Stimulated activated CD4-positive, alpha-beta T cell treated with anti-CD3 and anti-CD28 coated beads, Interleukin-1b, Interleukin-23, amount 100 ng/mL, for 1 hour (primary cell): ENCODE measurements at regions not wholly inside any gene's neighbourhood (a gene's known extent, or its start where the extent isn't known, plus 50 kb on each side); places are given as distances from the start of the nearest gene placed in this dataset.

ENCODE experiments used
- DNase-seq, 2 donors: peaks; one replicate each; pipeline ENCODE4 v3.0.0-alpha.2; 2020; ENCODE audit warnings: low read depth in 2 of 2

DNA sequence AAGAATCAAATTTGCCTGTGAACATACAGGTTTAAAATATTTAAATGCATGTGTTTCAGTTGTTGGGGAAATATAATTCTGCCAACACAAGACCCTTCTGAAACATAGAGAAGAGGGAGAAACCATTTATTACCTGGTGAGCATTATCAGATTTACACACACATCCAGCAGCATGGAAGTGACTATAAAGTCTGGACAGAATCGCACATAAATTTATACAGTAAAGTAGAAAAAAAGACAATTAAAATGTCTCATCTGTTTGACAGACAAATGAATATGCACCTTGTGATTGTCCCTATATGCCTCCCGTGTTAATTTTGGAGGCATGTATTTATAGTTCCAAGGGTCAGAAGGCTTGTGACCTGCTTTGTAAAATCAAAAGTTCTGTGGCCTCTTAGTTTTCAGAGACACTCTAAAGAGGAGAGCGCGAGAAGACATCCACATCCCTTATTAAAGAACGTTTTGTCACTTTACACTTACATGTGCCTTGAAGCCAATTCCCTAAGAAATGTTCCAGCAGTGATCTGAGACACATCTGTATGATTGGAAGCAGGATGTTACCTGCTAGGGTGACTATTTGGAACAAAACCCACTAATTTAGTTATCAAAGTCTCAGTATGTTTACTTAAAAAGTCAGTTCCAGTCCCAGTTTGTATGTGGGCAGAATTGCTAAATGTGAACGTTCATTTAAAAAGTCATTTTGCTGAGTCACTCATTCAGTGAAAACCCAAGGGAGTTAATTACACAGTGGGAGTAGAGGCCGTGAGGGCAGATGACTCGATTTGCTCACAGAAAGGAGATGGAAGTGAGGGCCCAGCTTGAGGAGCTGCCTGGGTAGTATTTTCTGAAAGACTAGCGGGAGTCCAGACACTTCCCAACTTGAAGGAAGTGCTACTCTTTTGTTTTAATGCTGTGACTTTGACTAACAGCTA lies 527.6 kb upstream of the MEX3C start:
- no peak for DNase-seq

DNA sequence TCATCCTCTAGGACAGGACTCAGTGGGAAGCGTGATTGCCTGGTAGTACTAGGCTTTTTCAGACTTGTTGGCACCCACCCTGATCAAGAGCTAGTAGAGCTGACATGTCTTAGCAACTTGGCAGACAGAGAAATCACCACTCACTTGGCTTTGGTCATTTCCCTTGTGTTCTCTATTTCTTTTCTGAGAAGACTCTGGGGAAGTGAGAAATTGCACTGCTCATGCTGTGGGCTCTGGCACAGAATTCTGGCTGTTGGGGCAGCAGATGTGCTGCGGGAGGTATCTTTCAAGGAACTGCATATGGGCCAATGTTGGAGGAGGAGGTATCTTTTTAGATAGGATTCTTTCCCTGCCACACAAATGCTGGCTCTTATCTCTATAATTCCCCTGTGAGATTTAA lies 529.1 kb upstream of the MEX3C start:
- DNase-seq: no peak

DNA sequence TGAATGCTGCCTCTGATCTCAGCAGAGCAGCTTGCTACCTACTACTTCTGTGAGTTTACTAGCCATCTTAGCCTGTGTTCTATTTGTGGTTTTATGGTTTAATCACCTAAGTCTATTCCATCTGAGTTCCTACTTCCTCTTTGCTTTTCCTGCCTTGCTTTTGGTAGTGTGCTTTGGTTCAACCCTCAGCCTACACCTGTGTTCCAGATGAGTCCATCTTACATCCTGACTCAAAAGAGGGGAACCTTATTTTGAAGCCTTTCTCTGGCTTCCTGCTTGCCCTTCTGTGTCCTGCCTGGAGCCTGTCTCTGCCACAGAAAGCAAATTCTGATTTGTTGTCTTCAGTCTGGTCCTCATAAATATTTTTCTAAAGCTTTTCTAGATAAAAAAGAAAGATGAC lies 530.3 kb upstream of the MEX3C start:
- DNase-seq: no peak

DNA sequence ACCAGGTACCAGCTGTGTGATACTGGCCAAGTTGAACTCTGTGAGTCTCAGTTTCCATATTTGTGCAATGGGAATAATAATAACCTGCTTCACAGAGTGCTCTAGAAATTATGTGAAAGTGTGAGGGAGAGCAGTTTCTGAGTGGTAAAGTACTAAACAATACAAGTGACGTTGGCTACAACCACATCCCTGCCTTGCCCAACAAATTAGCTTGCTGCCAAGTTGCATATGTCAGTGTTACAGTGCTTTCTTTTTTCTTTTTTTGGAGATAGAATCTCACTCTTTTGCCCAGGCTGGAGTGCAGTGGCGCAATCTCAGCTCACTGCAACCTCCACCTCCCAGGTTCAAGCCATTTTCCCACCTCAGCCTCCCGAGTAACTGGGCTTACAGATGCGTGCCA lies 533.6 kb upstream of the MEX3C start:
- no peak for DNase-seq

DNA sequence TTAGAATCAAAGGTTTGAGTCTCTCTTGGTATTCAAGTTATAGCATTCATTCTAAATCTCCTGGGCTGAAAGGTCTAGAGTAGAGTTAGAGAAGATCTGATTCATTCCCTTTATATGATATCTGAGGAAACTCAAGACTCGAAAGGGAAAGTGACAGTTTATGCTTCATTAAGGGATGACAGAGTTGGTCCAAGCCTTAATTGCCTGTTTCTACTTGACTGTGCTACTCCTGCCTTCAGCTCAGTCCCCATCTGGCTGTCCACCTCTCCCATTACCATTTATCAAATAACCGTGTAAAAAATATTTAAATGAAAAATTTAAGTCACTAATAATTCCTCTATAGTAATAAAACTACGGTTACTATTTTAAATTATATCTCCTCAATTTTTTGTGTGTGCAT lies 537.1 kb upstream of the MEX3C start:
- DNase-seq: no peak

GRCh38 chr18:51739044-51739666 lies 541.7 kb upstream of the MEX3C start:
- DNase-seq: no peak

DNA sequence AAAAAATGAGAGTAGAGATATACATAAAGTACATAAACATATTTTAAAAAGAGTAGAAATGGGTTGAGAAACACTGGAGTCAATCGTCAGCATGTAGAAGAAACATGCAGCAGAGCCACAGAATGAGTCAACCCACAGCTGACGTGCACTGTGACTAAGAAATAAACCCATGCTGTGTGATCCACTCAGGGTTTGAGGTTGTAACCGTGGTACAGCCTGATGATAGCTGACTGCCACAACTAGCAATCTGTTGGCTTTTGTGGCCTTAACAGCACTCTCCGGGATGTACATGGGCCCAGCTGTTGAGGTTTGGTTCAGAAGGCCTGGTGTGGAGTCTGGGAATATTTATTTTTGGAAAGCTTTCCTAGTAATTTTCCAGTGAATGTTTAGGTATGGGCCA lies 554.4 kb upstream of the MEX3C start:
- no peak for DNase-seq

DNA sequence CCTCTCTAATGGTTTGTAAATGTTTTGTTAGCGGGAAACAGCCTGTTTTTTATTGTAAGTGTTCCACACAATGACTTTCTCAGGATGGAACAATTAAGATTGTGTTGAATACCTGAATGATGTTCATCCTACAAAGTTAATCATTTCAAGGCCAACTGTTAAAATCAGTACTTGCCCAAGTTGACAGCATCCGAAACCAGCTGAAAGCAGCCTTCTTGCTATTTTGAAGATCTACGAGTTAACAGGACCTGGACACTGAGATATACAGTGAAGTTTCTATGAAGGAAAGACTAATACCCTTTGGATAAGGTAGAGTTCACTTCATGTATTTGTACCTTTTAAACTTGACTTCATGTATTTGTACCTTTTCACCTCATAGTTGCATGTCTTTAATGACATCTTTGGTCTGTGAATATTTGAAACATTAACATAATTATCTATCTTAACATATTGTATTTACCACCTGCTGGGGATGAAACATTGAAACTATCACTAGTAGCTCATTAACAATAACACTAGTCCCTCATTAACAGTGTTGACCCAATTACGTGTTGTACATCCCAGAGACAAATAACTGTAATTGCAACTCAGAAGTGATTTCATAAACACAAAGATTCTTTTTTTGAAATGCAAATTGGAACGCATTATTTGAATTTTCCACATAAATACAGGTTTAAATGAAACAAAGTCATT lies 556.0 kb upstream of the MEX3C start:
- DNase-seq: no peak

DNA sequence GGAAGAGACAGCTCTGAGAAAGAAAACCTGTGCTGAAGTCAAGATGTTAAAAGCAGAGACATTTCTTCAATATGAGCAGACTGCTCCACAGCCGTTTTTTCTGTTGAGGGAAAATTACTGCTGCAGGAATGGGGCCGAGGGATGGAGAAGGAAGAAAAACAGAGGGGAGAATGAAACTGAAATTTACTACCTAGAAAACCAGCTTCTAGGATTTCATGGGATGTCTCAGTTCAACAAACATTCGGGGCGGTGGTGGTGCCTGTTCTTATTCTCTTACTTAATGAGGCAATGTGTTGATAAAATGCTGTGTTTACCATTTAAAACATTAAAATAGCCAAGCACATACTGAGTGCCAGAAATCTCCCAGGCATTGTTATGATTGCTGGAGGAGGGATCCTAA lies 557.1 kb upstream of the MEX3C start:
- DNase-seq: no peak

DNA sequence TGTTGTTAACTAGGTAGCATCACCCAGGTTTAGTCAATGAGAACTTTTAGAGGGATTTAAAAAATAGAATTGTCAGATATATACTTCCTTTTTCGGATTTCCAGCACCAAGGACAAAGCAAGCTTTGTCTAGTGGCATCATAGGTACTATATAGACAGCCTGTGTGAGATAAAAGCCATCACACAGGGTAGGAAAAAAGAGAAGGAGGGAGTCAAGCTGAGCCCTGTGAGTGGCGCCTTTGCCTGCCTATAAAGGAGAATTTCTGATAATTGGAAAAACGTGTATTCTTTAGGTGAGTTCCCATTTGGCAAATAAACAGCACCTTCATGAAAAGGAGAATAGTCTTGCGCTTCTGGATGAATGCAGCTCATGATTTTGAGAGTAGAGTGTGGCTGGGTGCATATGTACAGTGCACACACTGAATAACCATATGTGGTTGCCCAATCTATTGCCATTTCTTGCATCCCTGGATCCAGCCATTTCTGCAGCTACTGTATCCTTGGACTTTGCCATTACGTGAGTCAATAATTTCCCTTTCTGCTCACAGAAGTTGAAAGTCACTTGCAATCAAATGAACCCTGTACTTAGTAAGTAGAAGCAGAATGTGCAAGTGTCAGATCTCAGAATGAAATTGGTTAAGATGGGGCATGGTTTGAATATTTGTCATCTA lies 559.9 kb upstream of the MEX3C start:
- DNase-seq: no peak

- no peak for DNase-seq
Observed at GRCh38 chr18:51762373-51762772, 564.9 kb upstream of the MEX3C start.

DNA sequence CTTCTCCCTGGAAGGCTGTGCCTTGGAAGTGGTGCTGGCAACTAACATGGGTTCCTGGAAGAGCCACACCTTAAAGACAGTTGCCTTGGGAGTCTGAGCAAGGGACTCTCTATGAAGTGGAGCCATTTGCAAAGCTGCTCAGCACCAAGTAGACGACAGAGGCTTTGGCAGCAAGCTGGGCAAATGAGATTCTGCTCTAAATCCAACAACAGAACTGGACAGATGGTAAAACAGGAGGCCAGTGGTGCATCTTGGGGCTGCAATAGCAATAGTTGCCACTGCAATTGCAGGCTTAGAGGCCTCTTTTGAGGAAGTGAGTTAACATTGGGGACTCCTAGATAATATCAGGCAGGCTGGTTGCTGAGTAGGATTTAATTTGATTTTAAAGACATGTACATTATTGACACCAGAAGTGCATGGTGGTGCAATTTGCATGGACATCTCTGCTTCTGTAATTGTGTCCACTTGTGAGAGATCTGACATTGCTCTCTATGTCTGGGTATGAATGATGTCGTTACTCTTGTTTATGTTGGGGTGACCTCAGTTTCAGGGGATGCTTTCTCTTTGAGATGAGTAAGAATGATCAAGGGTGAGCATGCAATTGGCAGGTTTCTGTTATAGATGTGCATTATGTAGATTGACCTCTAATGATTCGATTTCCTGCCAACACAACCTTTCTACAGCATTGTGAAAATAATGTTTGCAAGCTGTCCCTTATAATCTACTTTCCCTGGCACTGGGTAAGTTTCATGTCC lies 568.3 kb upstream of the MEX3C start:
- DNase-seq: no peak

DNA sequence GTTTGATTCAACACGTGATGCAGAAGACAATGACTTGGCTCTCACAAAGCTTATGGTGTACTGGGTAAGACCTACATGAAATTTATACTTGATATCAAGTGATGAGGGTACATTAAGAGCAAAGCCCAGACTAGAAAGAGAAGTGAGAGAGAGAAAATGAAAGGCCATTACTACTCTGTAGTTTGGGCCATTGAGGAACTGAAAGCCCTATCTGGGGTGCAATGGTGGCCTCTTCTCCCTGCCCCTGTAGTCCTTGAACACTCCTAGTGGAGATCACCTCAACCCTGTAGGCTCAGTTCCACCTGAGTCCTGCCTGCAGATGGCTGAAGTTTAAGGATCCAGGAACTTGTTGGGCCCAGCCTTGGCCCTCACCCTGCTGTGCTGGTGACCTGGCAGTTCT lies 569.8 kb upstream of the MEX3C start:
- DNase-seq: no peak

- DNase-seq: no peak
Observed at GRCh38 chr18:51778115-51778514, 561.9 kb upstream of the DCC start.

DNA sequence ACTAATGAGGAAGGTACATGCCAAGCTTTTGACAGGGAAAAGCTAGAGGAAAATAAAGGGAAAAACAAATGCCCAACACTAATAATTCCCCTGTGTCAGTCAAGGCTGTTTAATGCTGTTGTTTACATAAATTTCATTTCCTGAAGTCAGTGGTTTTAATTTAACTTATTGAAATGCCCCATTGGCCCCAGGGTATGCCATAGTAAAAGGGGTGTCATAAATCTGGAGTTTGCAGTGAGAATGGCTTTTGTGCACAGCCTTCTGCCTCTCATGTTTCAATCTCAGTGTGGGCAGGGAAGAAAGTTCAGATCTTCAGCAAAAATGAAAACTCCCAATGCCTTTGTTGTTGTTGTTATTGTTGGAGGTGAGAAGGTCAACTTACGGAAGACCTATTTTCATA lies 550.1 kb upstream of the DCC start:
- DNase-seq: no peak

GRCh38 chr18:51801514-51801913 lies 538.5 kb upstream of the DCC start:
- no peak for DNase-seq

DNA sequence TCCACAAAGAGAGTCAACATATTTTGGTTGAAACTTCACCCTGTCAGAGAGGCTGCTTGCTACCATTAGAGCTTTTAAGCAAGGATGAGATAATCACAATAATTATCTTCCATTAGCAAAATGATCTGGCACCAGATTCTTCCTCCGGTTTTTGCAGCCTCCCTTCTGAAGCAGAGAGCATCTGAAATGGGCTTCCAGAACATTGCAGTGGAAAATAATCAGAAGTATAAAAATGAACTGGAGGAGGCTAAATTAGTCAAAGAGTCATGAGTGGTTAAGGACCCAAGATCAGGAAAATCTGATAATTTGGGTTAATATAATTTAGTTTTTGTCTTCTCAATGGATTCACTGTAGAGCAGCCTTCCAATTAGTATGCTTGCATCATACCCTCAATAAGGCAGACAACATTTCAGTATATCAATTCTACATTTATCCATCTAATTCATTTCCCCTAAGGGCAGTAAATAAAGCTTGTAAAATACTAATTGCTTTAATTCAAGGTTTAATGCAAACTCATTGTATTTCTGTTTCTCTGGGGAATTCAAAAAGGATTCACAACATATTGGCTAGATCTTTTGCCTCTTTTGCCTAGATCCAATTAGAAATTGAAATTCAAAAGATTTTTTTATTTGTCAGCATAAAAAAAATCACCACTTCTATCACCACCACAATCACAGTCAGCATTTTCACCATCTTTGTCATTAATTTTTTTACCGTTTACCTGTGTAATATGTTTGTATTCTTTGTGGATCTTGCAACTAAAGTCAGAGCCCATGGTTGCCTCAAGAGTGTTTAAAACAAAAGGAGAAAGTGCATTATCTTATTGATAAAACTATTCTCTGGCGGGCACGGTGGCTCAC lies 537.2 kb upstream of the DCC start:
- DNase-seq: no peak

- DNase-seq: no peak
Observed at GRCh38 chr18:51807336-51807735, 532.7 kb upstream of the DCC start.

GRCh38 chr18:51811883-51812282 lies 528.1 kb upstream of the DCC start:
- no peak for DNase-seq

GRCh38 chr18:51813740-51814139 lies 526.3 kb upstream of the DCC start:
- DNase-seq: no peak

GRCh38 chr18:51821610-51822009 lies 518.4 kb upstream of the DCC start:
- no peak for DNase-seq
